Small intestine (tissue), 7 donors: ENCODE measurements at regions not wholly inside any gene's neighbourhood (a gene's known extent, or its start where the extent isn't known, plus 50 kb on each side); places are given as distances from the start of the nearest gene placed in this dataset.

Source experiments
- DNase-seq, 2 donors: peaks; one replicate each; pipeline versions ENCODE4 v3.0.0 to v3.0.0-alpha.2; 2013
- FAIRE-seq: peaks from 2 replicates; lab custom pipeline; 2012; peaks lifted over from hg19 to GRCh38; lab: Jason Lieb, UNC
- H3K27ac ChIP-seq, 3 donors: one replicate each; pipeline ENCODE4 v1.5.1; 2013; ENCODE audit warnings: low read length in 2 of 3, mild to moderate bottlenecking in 2 of 3, control low read depth in 1 of 3, inconsistent platforms in 1 of 3, low read depth in 1 of 3, moderate library complexity in 1 of 3
- H3K27me3 ChIP-seq, 3 donors: one replicate each; pipeline ENCODE4 v1.6.1; 2013; ENCODE audit warnings: low read length in 3 of 3, inconsistent platforms in 1 of 3; ENCODE audit not compliant: control insufficient read depth in 3 of 3, insufficient read depth in 3 of 3
- H3K36me3 ChIP-seq, 3 donors: one replicate each; pipeline ENCODE4 v1.6.1; 2013; ENCODE audit warnings: low read length in 3 of 3, inconsistent platforms in 1 of 3, low read depth in 1 of 3, mild to moderate bottlenecking in 1 of 3, moderate library complexity in 1 of 3; ENCODE audit not compliant: control insufficient read depth in 3 of 3, insufficient read depth in 2 of 3
- H3K4me1 ChIP-seq, 3 donors: one replicate each; pipeline ENCODE4 v1.6.1; 2013; ENCODE audit warnings: low read length in 2 of 3, inconsistent platforms in 1 of 3, low read depth in 1 of 3, mild to moderate bottlenecking in 1 of 3, moderate library complexity in 1 of 3; ENCODE audit not compliant: control insufficient read depth in 3 of 3, insufficient read depth in 2 of 3
- H3K4me3 ChIP-seq, 3 donors: one replicate each; pipeline ENCODE4 v1.5.1; 2013; ENCODE audit warnings: low read length in 3 of 3, control low read depth in 1 of 3, inconsistent platforms in 1 of 3, low read depth in 1 of 3, mild to moderate bottlenecking in 1 of 3, moderate library complexity in 1 of 3
- H3K9me3 ChIP-seq, 2 donors: one replicate each; pipeline ENCODE4 v1.6.1; 2013; ENCODE audit warnings: low read depth in 1 of 2, low read length in 1 of 2; ENCODE audit not compliant: control insufficient read depth in 2 of 2, insufficient read depth in 1 of 2
- WGBS, 3 donors: extraction: QIAGEN DNeasy Blood & Tissue Kit; methylation state at CpG; one replicate each; pipeline ENCODE4 v1.1.7; 2013; 5-methylcytosine and 5-hydroxymethylcytosine counted together
- donor health status: healthy with polysubstance abuse.
- donor health status: control.
- donor health status: control.
- donor health status: Bipolar disorder and iron deficiency.
- donor health status: healthy.

DNA sequence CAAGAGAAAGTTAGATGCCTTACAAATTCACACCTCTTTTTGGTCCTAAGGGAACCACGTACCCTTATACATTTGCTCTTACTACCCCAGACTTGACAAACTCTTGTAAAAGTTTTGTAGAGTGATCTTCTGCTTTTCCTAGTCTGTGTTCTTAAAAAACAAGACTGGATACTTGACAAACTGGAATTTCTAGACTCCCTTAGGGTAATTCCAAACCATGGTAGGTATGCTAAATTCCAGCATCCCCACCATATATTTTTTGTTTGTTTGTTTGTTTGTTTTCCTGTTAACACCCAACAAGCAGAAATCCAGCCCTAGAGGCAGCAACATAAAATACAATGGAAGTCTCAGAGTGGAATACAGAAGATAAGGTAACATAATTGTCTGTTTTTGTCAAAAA, 280.7 kb upstream of the NR2F2 start:
- peaks cover 0 to 11% (median 5%) of the 10 kb centered on the region in 3 donors for H3K4me1 ChIP-seq

DNA sequence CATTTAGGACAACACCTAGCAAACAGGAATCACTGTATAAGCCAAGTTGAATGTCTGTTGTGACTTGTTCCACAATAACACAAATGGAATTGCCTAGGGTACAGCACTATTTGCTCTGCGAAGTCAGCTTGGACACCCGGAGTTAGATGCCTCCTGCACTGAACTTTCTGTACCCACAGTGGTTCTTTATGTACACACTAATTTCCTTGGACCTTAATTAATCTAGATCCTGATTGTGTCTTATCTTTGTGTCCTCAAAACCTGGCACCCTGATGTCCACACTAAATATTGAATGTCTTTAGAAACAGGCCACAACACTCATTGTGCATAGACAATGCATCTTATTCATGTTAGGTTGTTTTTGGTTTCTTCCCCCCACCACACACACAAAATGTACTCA, 278.9 kb upstream of the NR2F2 start:
- no peak overlapping the region for H3K27ac ChIP-seq

More for the DNA sequence above, 280.7 kb upstream of the NR2F2 start:
- 67 to 83% (median 79%) methylated on average over 1 of the region's 1 CpG for WGBS, 3 donors
- H3K36me3 ChIP-seq = no peaks in the 10 kb centered on the region
- H3K27ac ChIP-seq = no peak overlapping the region
- H3K9me3 ChIP-seq = no peaks in the 10 kb centered on the region
- H3K27me3 ChIP-seq = peaks cover 0 to 6% (median 0%) of the 10 kb centered on the region in 3 donors
- no peak overlapping the region for H3K4me3 ChIP-seq
- FAIRE-seq = no peak
- no peak for DNase-seq

DNA sequence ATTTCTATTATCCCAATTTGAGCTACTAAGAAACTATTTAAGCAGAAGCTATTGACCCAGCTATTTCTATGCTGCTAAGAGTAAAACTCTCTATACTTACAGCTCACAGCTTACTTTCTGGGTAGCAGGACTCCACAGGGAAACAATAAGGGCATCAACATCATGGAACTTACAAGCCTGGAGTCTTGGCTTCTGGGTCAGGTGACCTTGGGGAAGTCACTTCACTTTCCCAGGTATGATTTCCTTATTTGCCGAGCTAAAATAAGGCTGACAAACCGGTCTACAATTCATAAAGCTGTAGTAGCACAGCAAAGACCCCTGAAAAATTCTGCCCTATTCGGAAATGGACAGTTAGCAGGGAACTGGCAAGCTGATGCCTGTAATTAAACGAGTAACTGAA, 278.3 kb upstream of the NR2F2 start:
- H3K36me3 ChIP-seq = no peaks in the 10 kb centered on the region
- WGBS, 3 donors = 57 to 71% (median 58%) methylated on average over 4 of the region's 4 CpGs
- no peak overlapping the region for H3K27ac ChIP-seq
- H3K9me3 ChIP-seq = no peaks in the 10 kb centered on the region
- peaks cover 0 to 11% (median 5%) of the 10 kb centered on the region in 3 donors for H3K4me1 ChIP-seq
- peaks cover 0 to 6% (median 0%) of the 10 kb centered on the region in 3 donors for H3K27me3 ChIP-seq
- no peak for FAIRE-seq
- no peak for DNase-seq
- no peak overlapping the region for H3K4me3 ChIP-seq

More for the DNA sequence above, 278.9 kb upstream of the NR2F2 start:
- FAIRE-seq (no peak), DNase-seq (no peak)
- Histone ChIP-seq H3K4me3 (no peak overlapping the region), H3K4me1 (peaks cover 0 to 11% (median 5%) of the 10 kb centered on the region in 3 donors), H3K9me3 (no peaks in the 10 kb centered on the region), H3K27me3 (peaks cover 0 to 6% (median 0%) of the 10 kb centered on the region in 3 donors), H3K36me3 (no peaks in the 10 kb centered on the region)
- WGBS, 3 donors = 52 to 76% (median 67%) methylated on average over 2 of the region's 2 CpGs

DNA sequence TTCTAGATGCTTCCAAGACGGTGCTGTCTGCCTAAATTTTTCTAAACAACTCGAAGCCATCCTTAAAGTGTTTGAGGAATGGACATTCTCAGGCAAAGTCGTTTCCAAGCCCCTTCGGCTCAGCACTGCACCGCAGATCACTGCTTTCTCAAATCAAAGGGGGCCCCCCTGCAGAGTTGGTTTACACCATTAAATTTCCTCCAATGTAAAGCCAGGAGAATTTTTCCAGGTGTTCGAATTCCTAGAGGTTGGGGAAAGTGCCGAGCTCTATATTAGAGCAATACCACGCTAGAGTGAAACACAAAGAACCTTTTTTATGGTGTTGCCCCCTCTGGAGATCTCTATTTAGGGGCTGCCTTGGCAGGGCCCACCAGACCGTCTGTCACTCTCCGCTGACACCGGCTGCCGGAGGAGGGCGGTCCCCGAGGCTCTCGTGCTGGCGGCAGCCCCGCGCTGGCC, 277.9 kb upstream of the NR2F2 start:
- H3K36me3 ChIP-seq = no peaks in the 10 kb centered on the region
- DNase-seq (no peak), FAIRE-seq (no peak)
- no peaks in the 10 kb centered on the region for H3K9me3 ChIP-seq
- no peak overlapping the region for H3K27ac ChIP-seq
- peaks cover 0 to 4% (median 0%) of the 10 kb centered on the region in 3 donors for H3K27me3 ChIP-seq
- peaks cover 0 to 11% (median 5%) of the 10 kb centered on the region in 3 donors for H3K4me1 ChIP-seq
- 21 to 44% (median 28%) methylated on average over 18 of the region's 18 CpGs for WGBS, 3 donors
- peak overlapping the region in 2 of 3 donors; percentile 21 to 22 for H3K4me3 ChIP-seq

DNA sequence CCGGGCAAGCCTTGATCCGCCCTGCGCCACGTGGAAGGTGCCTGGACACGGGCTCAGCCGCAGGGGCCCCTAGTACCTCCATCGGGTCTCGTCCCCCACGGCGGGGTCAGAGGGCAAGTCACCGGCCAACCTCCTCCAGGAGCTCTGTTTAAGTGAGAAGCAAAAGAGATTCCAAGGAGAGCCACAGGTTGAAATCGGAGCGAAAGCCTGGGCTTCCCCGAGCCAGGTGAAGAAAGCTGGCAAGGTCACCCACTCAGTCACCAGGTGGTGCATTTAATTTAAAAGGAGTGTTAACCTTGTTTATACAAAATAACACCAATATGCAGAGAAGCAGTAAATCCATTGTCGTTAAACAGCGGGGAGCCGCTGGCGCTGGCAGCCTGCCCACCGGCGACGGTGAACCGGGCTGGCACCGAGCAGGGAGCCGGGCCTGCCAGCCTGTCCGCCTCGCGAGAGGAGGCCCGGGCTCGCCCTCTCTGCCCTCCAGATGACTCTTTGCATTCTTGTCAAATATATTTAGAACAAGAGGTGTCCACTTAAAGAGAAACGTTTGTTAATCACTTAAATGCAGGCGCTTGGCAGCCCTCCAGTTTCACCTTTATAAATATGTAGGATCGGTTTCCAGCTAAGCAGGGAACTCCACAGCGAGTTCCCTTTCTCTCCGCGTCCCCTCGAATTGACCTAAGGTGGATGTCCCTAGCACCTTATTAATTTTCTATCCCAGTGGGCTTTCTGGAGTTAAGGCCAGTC, 277.3 kb upstream of the NR2F2 start:
- H3K36me3 ChIP-seq = no peaks in the 10 kb centered on the region
- H3K27me3 ChIP-seq = peaks cover 0 to 4% (median 0%) of the 10 kb centered on the region in 3 donors
- no peaks in the 10 kb centered on the region for H3K9me3 ChIP-seq
- peak overlapping the region in 1 of 3 donors; percentile 12 for H3K27ac ChIP-seq
- H3K4me3 ChIP-seq = peak overlapping the region in 2 of 3 donors; percentile 21 to 22
- FAIRE-seq = no peak
- H3K4me1 ChIP-seq = peaks cover 0 to 11% (median 5%) of the 10 kb centered on the region in 3 donors
- DNase-seq = peak; percentile 32 to 60
- 1 to 11% (median 3%) methylated on average over 36 of the region's 36 CpGs for WGBS, 3 donors

DNA sequence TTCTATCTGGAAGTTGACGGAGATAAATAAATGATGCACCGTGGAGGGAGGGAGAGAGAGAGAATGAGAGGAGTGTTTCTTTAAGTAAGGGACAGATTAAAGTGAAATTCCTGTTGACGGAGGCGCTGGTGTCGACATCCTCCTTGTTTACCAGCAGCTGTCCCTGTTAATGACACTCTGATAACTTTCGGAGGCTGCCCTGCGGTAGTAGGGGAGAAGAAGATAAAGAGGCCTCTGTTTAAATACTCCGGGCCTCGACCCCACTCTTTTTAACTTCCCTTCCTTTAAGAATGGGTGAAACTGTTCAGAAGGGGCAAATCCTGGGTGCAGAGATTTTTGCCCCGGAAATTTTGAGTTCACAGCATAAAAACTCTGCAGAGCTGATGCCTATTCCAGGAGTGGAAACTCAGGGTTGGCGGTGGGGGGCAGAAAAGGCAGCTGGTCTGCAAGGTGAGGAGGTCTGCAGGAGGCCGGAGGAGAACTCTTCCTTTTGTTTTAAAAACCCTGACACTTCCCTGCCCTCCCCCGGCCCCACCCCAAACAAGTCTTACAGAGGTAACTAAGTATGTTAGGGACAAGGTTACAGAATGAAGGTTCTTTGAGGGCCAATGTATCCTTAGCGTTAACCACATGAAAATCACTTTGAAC, 276.6 kb upstream of the NR2F2 start:
- no peak for FAIRE-seq
- no peak for DNase-seq

DNA sequence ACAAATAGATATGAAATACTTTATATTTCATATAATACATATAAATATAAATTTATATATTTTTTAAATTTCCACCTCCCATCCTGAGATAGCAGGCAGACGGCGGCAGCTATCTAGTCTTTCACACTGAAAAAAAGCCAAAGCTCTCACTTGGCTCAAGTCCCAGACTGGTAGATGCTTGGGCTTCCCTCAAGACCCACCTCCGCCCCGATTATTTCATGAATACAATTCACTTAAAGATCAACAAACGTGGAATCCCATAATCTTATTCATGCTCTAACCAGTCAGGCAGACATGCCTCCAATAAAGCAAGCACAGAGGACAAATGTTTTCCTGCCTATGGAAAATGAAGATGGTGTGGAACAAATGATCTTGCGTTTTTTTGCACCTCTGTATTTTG, 275.9 kb upstream of the NR2F2 start:
- DNase-seq (no peak), FAIRE-seq (no peak)
- Histone ChIP-seq H3K27me3 (peaks cover 0 to 2% (median 0%) of the 10 kb centered on the region in 3 donors), H3K27ac (no peak overlapping the region), H3K4me1 (peaks cover 0 to 11% (median 5%) of the 10 kb centered on the region in 3 donors), H3K36me3 (no peaks in the 10 kb centered on the region), H3K9me3 (no peaks in the 10 kb centered on the region), H3K4me3 (no peak overlapping the region)
- 60 to 74% (median 61%) methylated on average over 6 of the region's 6 CpGs for WGBS, 3 donors

More for the DNA sequence above, 276.6 kb upstream of the NR2F2 start:
- 20 to 39% (median 24%) methylated on average over 14 of the region's 14 CpGs for WGBS, 3 donors
- Histone ChIP-seq H3K9me3 (no peaks in the 10 kb centered on the region), H3K36me3 (no peaks in the 10 kb centered on the region), H3K27me3 (peaks cover 0 to 4% (median 0%) of the 10 kb centered on the region in 3 donors), H3K27ac (no peak overlapping the region), H3K4me3 (peak overlapping the region in 2 of 3 donors; percentile 21 to 22), H3K4me1 (peaks cover 0 to 11% (median 5%) of the 10 kb centered on the region in 3 donors)

DNA sequence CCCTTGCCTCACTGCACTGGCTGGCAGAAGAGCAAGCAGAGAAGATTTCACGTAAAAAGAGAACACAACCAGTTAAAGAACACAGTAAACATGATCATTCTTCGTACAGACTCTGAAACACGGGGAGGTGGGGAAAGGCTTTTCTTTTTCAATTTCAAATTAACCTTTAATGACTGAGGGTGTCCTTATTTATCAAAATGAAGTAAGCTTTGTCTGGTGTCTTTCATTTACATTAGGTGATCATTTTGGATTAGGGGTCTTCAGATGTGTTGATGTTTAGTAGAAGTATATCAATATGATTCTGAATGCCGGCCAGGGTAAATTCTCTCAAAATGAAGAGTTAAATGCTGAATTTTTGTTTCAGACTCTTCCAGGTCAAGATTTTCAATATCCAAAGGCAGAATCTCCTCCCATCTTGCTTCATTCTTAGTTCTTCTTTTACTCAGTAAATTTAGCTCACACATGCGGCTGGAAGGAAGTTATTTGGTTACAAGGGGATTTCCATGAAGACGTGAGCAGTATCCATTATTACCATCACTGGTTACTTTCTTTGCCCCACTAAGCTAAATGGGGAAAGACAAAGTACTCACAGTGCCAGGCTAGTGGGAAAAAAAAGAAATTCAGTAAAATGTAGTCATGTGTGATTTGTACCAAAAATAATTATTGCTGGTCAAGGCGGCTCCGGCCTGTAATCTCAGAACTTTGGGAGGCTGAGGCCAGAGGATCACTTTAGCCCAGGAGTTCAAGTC, 272.2 kb upstream of the NR2F2 start:
- DNase-seq (no peak), FAIRE-seq (no peak)
- WGBS, 3 donors = 72 to 88% (median 79%) methylated on average over 8 of the region's 8 CpGs
- Histone ChIP-seq H3K4me1 (peaks cover 0 to 8% (median 2%) of the 10 kb centered on the region in 3 donors), H3K27ac (no peak overlapping the region), H3K9me3 (no peaks in the 10 kb centered on the region), H3K36me3 (no peaks in the 10 kb centered on the region), H3K27me3 (peaks cover 0 to under 1% (median 0%) of the 10 kb centered on the region in 3 donors), H3K4me3 (no peak overlapping the region)
